ENCODE measurements at regions not wholly inside any gene's neighbourhood (a gene's known extent, or its start where the extent isn't known, plus 50 kb on each side); places are given as distances from the start of the nearest gene placed in this dataset.

DNA sequence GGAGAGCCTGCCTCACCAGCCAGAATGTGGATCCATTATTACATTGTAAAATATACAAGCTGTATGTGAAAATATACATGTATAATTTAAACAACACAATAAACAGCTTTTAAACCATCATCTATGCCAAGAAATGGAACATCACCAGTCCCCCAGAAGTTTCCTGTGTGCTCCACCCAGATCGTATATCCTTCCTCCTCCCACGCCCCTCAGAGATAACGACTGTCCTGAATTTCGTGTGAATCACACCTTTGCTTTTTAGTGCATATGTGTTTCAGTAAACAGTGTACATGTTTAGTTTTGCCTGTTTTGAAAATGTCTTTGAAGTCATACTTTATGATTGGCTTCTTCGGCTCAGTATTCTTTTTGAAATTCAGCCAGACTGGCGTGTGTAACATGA is 134.6 kb upstream of the MYO10 start:
- no peak for TF ChIP-seq CTCF (IDR thresholded peaks at IDR 0.05)
- no peak for TF ChIP-seq EZH2 (IDR thresholded peaks at IDR 0.05; ENCODE audit: borderline replicate concordance, insufficient read depth, low read depth, low read length, poor library complexity, severe bottlenecking)
